NOMO-1 treated with DMSO at 0.1 percent for 48 hours (cell line): ENCODE measurements at regions not wholly inside any gene's neighbourhood (a gene's known extent, or its start where the extent isn't known, plus 50 kb on each side); places are given as distances from the start of the nearest gene placed in this dataset.

Experiments
- DNase-seq: peaks from one replicate; lab custom pipeline; 2025; ENCODE audit not compliant: unreplicated experiment; lab: John Stamatoyannopoulos, UW

- no peak for DNase-seq
Observed at GRCh38 chr20:62545271-62545670, 69.5 kb upstream of the GATA5 start.

- DNase-seq: no peak
Observed at GRCh38 chr20:62545901-62546525, 70.2 kb upstream of the GATA5 start.

DNA sequence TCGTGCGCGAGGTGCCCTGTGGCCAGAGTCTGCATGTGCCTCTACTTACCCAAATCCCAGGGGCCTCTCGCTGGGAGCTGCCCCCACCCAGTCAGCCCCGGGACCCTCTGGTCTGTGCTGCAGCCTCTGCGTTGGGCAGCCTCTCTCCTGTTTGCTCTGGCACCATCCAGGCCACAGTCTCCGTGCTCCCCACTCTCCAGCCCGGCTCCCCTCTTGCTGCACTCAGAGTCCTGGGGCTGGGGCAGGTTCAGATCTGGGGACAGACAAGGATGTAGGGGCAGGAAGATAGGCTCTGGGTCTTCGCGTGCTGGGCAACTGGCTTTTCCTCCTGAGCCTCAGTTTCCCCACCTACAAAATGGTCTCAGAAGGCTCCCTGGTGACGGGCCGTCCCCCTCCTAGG is 70.8 kb upstream of the GATA5 start:
- no peak for DNase-seq

DNA sequence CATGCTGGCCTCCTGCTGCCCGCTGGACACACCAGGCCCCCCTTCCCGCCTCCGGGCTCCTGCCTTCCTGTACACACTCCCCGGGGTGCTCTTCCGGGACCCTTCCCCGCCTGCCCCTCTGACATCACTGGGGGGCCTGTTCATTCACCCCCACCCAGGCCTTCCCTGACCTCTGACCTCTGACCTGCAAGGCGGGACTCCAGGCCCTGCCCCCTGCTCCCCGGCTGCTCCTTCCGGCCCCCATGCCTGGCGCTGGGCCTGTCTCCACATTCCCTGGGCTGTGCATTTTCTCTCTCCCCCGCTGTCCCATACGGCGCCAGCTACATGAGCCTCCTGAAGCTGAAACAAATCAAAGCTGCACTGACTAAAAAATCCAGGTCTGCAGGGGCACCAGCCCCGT is 71.6 kb upstream of the GATA5 start:
- DNase-seq: no peak

DNA sequence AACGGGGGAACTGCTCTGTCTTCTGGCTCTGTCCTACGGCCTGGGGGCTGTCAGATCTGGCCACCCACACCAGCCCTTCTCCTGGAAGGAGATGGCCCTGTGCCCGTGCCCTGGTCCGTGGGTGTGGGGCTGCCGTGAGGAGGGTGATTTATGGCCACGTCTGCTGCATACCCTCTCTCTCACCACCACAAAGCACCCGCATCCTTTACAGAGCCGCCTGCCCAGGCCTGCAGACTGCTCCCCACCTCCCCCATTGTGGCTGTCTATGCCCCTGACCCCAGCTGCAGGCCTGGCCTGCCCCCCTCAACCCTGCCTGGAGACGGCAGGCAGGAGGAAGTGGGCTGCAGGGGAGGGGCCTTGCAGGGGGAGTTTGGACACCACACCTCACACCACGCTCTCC is 72.7 kb upstream of the GATA5 start:
- DNase-seq: no peak

- no peak for DNase-seq
Observed at GRCh38 chr20:62549029-62549428, 73.2 kb upstream of the GATA5 start.

DNA sequence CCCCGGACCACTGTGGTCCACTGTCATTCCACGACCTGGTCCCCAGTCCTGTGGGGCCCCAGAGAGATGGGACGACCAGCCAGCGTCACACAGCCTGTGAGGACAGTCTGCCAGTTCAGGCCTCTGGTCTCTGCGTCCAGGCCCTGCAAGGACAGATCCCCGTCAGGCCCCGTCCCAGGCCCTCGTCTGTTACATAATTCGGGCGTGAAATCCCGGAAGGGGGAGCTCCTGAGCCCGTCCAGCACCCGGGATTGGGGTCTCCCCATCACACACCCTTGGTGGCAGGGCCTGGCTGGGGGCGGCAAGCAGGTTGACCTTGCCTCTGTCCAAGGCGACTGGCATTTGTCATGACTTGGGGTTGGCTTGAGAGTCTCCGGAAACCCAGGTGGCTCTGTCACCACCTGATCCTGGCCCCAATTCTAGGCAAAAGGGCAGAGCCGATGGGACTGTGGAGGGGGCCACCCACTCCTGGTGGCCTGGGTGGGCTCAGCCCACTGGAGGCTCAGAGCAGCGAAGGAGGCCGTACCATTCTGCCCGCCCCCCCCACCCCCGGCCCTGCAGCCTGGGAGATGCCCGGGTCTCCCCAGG is 73.8 kb upstream of the GATA5 start:
- no peak for DNase-seq

GRCh38 chr20:62550087-62550632 is 74.4 kb upstream of the GATA5 start:
- no peak for DNase-seq

- DNase-seq: no peak
Observed at GRCh38 chr20:62551407-62552323, 75.9 kb upstream of the GATA5 start.

DNA sequence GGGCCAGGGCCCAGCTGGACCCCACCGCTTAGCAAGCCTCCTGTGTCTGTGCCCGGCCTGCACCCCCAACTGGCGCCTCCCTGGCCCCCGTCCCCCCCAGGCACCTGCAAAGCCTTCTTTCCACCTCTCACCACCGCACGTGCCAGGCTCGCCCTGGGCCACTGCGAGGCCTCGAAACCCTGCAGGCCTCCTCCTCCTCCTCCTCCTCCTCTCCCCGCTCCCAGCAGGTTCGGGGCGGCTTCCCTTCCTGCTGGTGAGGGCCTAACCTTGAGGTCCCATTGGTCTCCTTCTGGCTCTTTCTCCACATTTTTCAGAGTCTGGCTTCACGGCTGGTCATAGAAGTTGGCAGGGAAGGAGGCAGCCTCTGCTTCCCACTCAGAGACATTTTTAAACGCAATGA is 76.8 kb upstream of the GATA5 start:
- no peak for DNase-seq

DNA sequence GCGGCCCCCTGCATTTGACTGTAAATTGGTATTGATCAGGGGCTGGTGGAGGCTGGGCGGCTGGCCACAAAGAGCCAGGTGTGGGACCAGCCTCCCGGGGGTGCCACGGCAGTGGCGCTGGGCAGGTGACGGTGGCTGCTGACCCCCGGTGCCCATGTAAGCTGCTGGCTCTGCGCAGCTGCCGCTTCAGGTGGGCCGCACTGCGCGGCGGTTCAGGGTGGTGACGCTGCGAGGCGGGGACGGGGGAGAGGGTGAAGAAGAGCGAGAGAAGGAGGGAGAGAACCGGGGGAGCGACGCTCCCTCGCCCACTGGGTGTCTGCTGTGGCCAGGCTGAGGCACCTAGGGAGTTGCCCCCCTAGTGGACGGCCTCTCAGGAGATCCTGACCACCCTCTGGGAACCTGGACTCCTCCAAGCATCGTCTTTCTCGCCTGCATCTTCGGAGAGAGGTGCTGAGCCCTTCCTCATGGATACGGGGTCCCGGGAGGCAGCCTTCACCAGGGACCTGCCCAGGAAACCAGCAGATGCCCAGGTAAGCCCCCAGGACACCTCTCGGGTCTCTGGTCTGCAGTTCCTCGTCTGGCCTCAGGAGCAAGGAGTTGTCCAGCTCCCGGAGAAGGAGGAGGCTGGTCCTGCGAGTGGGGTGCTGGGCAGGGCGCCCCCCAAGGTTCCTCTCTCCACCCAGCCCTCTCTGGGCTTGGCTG is 77.5 kb upstream of the GATA5 start:
- no peak for DNase-seq

- DNase-seq: no peak
Observed at GRCh38 chr20:62553838-62554161, 78.0 kb upstream of the GATA5 start.

DNA sequence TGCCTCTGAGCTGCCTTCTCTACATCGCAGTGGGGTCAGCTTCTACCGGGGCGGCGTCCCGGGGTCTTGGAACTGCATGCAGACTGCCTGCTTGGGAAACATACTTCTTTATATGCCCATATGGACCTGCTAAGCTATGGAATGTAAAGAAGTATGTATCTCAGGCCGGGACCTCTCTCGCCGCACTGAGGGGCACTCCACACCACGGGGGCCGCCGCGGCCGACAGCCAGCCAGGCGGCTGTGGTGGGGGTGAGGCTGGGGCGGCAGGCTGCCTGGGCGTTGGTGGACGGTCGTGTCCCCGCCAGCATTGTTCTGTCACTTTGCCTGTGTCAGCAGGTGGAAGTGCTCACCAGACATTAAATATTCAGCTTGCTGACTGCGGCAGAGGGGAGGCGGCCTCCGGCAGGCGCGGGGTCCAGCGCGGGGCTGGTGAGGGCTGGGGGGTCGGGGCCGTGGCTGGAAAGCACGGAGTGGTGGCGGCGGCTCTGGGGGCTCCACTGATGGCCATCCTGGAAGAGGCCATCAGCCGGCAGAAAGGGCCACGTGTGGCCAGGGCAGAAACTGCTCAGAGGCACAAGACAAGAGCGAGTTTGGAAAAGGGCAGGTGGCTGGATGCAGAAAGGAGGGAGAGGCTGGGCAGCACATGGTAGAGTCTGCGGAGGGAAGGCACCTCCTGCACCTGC is 78.6 kb upstream of the GATA5 start:
- DNase-seq: no peak

DNA sequence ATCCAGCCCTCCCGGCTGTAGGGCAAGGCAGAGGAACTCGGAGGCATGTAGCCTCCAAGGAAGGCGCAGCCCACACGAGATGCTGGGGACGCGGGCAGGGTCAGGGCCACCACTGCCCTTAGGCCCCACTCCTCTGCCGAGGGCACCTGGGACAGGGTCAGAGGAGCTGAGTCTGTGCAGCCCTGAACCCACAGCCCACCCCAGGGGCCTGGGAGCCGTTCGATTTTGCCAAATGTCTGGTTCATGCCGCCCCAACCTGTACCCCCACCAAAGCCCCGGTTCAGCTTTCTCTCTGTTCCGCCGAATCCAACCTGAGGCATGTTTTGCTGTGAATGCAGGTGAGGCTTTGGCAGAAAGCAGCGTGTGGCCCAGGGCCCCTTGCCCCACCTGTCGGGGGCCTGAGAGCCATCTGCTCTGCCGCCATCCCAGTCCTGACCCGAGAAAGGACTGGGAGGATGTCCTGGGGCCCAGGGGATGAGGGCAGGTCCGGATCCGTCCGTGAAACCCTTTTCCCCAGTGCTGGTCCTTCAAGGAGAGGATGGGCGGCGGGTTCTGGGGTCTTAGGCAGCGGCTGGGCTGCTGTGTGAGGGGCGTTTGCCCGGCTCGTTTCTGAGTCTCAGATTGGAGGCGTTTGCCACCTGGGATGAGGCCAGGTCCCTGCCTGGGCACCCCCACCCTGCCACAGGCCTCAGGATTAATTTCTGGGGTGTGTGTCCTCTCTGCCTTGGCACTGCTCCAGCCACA is 79.3 kb upstream of the GATA5 start:
- no peak for DNase-seq

- no peak for DNase-seq
Observed at GRCh38 chr20:62555642-62556420, 80.0 kb upstream of the GATA5 start.

DNA sequence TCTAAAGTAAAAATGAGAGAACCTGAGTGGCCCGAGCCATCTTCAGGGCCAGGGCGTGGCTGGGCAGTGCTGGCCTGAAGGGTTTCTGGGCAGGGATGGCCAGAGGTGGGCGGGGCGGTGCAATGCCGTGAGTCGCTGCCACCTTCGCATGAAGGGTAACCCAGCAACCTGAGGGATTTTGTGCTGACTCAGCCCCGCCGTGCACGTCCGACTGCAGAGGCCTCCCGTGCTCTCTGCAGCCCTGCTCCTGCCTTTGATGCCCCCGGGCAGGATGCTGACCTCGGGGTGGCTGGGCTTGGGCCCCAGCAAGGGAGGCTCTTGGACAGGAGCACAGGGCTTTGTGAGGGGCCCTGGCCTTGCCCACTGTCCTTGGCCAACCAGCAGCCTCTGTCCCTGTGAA is 81.7 kb upstream of the GATA5 start:
- no peak for DNase-seq

DNA sequence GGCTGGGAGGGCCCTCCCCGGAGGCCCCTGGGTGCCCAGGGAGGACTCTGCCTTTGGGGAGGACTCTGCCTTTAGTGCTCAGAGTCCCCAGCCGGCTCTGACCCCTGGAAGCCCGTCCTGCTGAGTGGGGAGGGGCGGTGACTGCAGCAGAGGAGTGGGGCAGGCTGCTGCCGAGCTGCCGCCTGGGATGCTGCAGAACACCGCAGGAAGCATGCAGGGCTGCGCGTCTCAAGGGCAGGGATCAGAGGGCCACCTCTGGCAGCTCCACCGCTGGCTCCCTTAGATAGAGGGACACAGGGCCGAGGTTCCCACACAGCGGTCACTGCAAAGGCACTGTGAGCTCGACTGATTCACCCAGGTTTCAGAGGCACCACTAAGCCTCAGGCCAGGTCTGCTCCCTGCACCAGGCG is 82.2 kb upstream of the GATA5 start:
- DNase-seq: no peak

DNA sequence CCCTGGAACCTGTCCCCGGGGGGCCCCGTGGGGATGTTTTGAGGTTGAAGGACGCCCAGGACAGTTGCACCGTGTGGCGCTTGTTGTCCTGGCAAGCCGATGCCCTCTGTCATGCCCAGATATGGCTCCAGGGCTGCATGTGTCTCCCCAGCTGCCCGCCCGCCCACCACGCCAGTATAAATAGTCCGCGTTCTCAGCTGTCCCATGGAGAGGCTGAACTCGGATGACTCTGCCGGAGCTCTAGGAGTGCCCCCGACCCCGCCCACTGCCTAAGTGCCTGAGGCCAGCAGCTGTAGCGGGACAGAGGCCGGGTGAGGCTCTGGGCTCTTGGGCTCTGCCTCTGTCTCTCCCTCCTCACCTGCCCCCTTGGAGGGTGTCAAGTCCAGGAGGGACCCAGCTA is 83.0 kb upstream of the GATA5 start:
- no peak for DNase-seq

DNA sequence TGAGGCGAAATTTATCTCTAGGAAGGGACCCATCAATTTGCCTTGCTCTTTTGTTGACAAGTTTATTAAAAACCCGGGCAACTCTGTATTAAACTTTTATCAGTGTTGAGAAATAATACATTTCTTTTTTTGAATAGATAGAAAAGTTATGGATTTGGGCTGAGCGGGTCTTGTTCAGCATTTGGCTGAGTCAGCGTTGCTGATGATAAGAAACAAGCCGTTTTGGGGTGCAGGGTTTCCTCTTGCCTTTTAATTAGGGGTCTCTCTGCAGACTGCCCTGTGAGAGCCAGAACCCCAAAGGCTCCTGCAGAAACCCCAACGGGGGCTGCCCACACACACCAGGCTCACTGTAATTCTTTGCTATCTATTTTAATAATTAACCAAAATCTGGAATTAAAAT is 82.1 kb upstream of the SLCO4A1 start:
- DNase-seq: no peak
